Naive thymus-derived CD4-positive, alpha-beta T cell (primary cell): ENCODE measurements at regions not wholly inside any gene's neighbourhood (a gene's known extent, or its start where the extent isn't known, plus 50 kb on each side); places are given as distances from the start of the nearest gene placed in this dataset.

Source experiments
- ATAC-seq: fragments of 150-1000 bp; cut with Tn5 transposase; 2 replicates; pipeline ENCODE4 v1.10.0; 2021; ENCODE audit warnings: mild to moderate bottlenecking, moderate library complexity
- CTCF ChIA-PET: fragments of 350-600 bp; sonication (Branson Sonifier 250); formaldehyde crosslinking; loops from one replicate; lab custom pipeline; 2021; ENCODE audit warnings: antibody characterized with exemption; lab: Charles Lee
- POLR2A ChIA-PET: fragments of 350-600 bp; sonication (Branson Sonifier 250); formaldehyde crosslinking; loops from one replicate; lab custom pipeline; 2021; ENCODE audit warnings: antibody characterized with exemption, inconsistent platforms; lab: Charles Lee
- DNase-seq, 9 donors: peaks; one replicate each; pipeline versions ENCODE4 v3.0.0 to v3.0.0-alpha.2; 2020 to 2022; ENCODE audit warnings: mixed read lengths in 1 of 9
- H3K27ac ChIP-seq: one replicate; pipeline ENCODE4 v1.7.0; 2013; ENCODE audit warnings: mild to moderate bottlenecking, low read depth, low read length, moderate library complexity
- H3K27me3 ChIP-seq, 2 donors: one replicate each; pipeline ENCODE4 v1.7.0; 2013; ENCODE audit warnings: low read length in 2 of 2, mild to moderate bottlenecking in 2 of 2, moderate library complexity in 2 of 2; ENCODE audit not compliant: control insufficient read depth in 2 of 2, insufficient read depth in 2 of 2
- H3K36me3 ChIP-seq, 3 experiments: 1 replicate in 2 of 3; 2 replicates in 1 of 3; pipeline ENCODE4 v1.7.0; 2013; ENCODE audit warnings: low read length in 3 of 3, mild to moderate bottlenecking in 3 of 3, moderate library complexity in 1 of 3; ENCODE audit not compliant: insufficient read depth in 3 of 3, control insufficient read depth in 2 of 3
- H3K4me1 ChIP-seq, 2 donors: one replicate each; pipeline ENCODE4 v1.7.0; 2013; ENCODE audit warnings: low read length in 2 of 2, mild to moderate bottlenecking in 2 of 2, moderate library complexity in 1 of 2; ENCODE audit not compliant: control insufficient read depth in 2 of 2, insufficient read depth in 2 of 2
- H3K4me3 ChIP-seq: 2 replicates; pipeline ENCODE4 v1.7.0; 2013; ENCODE audit warnings: mild to moderate bottlenecking, low read length
- H3K9me3 ChIP-seq, 3 experiments: 1 replicate in 2 of 3; 2 replicates in 1 of 3; pipeline ENCODE4 v1.7.0; 2013; ENCODE audit warnings: low read length in 3 of 3; ENCODE audit not compliant: control insufficient read depth in 2 of 3
- H3K27ac Mint-ChIP-seq, 9 donors: one replicate each; pipeline ENCODE4 v1.8.0; 2020 to 2022; ENCODE audit warnings: mixed read lengths in 9 of 9, mild to moderate bottlenecking in 8 of 9, moderate library complexity in 5 of 9, inconsistent platforms in 2 of 9
- H3K27me3 Mint-ChIP-seq, 5 donors: one replicate each; pipeline ENCODE4 v1.8.0; 2021 to 2022; ENCODE audit warnings: mixed read lengths in 5 of 5, mild to moderate bottlenecking in 1 of 5
- H3K36me3 Mint-ChIP-seq, 5 donors: one replicate each; pipeline ENCODE4 v1.8.0; 2020 to 2022; ENCODE audit warnings: mixed read lengths in 5 of 5, mild to moderate bottlenecking in 3 of 5, inconsistent platforms in 1 of 5
- H3K4me1 Mint-ChIP-seq, 7 donors: one replicate each; pipeline ENCODE4 v1.8.0; 2020 to 2022; ENCODE audit warnings: mixed read lengths in 7 of 7, mild to moderate bottlenecking in 3 of 7, inconsistent platforms in 1 of 7
- H3K4me3 Mint-ChIP-seq, 10 donors: one replicate each; pipeline ENCODE4 v1.8.0; 2020 to 2022; ENCODE audit warnings: mild to moderate bottlenecking in 10 of 10, mixed read lengths in 10 of 10, moderate library complexity in 6 of 10, inconsistent platforms in 2 of 10
- H3K9me3 Mint-ChIP-seq, 11 donors: one replicate each; pipeline ENCODE4 v1.8.0; 2020 to 2022; ENCODE audit warnings: mixed read lengths in 11 of 11, mild to moderate bottlenecking in 4 of 11, inconsistent platforms in 1 of 11, moderate library complexity in 1 of 11
- intact Hi-C, 2 donors: fragments of 100-400 bp; cut with micrococcal nuclease; formaldehyde crosslinking; loops; one replicate each; pipeline ENCODE4 v1.15.1; 2023

DNA sequence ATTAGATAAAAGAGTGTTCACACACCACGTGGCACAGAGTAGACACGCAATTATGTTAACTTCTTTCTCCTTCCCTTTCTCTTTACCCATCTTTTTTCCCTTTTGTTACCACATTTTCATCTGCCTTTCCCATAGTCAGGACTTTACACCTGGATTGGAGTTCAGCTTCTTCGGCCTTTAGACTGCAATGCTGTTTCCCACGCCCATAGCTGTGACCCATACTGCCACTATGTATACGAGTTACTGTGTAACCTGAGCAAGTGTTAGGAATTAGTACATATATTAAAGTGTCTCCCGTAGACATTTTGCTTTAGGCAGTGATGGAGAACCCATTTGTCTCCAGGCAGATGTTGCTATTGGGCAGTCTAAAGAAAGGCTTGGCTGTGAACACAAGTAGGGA is 143.6 kb upstream of the SLC28A3 start:
- H3K4me1 Mint-ChIP-seq: no peaks in the 10 kb centered on the region
- H3K27ac Mint-ChIP-seq: no peak overlapping the region
- Histone ChIP-seq H3K27ac (no peak overlapping the region), H3K9me3 (no peaks in the 10 kb centered on the region), H3K4me3 (no peak overlapping the region), H3K27me3 (no peaks in the 10 kb centered on the region), H3K4me1 (no peaks in the 10 kb centered on the region), H3K36me3 (no peaks in the 10 kb centered on the region)
- H3K4me3 Mint-ChIP-seq: no peak overlapping the region
- POLR2A ChIA-PET: no interaction called here
- ATAC-seq (no peak), DNase-seq (no peak)
- H3K27me3 Mint-ChIP-seq: peaks cover 0 to 20% (median 6%) of the 10 kb centered on the region in 5 donors
- intact Hi-C loops: no loop called here
- H3K36me3 Mint-ChIP-seq: no peaks in the 10 kb centered on the region
- peaks cover 0 to 5% (median 0%) of the 10 kb centered on the region in 11 donors for H3K9me3 Mint-ChIP-seq
- CTCF ChIA-PET: no interaction called here

DNA sequence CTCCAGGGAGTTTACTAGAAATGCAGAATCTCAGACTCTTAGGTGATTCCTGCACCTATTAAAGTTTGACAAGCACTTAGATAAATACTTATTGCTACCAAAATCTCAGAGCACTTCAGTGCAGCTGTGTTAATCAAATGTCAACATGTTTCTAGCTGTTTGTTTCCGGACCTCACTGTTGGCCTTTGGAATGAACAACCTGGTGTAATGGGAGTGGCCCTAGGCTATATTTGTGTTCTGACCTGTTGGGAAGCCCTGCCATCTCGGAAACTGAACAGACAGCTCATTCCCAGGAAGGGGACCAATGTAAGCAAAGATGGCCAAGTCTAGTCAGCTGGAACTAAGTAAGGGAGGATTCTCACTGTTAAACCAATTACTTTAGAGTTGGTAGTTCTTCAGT is 145.0 kb upstream of the SLC28A3 start:
- intact Hi-C loops: no loop called here
- H3K4me3 ChIP-seq: no peak overlapping the region
- CTCF ChIA-PET: no interaction called here

DNA sequence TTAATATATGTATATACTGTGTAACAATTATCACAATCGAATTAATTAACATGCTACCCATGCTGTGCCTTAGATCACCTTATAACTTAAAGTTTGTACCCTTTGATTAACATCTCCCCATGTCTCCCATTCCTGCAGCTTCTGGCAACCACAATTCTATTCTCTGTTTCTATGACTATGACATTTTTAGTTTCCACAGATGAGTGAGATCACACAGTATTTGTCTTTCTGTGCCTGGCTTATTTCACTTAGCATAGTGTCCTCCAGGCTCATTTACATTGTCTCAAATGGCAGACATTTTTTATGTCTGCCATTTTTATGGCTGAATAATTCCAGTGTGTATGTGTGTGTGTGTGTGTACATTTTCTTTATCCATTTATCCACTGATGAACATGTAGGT is 146.1 kb upstream of the SLC28A3 start:
- peaks cover 0 to 25% (median 9%) of the 10 kb centered on the region in 5 donors for H3K27me3 Mint-ChIP-seq
- H3K9me3 Mint-ChIP-seq: peaks cover 0 to 6% (median 0%) of the 10 kb centered on the region in 11 donors
- no peak overlapping the region for H3K27ac Mint-ChIP-seq
- DNase-seq (no peak), ATAC-seq (no peak)
- no peak overlapping the region for H3K27ac ChIP-seq
- no peaks in the 10 kb centered on the region for H3K36me3 ChIP-seq
- ChIA-PET CTCF (no interaction called here), POLR2A (no interaction called here)
- H3K36me3 Mint-ChIP-seq: no peaks in the 10 kb centered on the region
- no peak overlapping the region for H3K4me3 Mint-ChIP-seq
- no peaks in the 10 kb centered on the region for H3K27me3 ChIP-seq
- intact Hi-C loops: no loop called here
- no peak overlapping the region for H3K4me3 ChIP-seq
- H3K4me1 Mint-ChIP-seq: no peaks in the 10 kb centered on the region
- H3K9me3 ChIP-seq: no peaks in the 10 kb centered on the region
- no peaks in the 10 kb centered on the region for H3K4me1 ChIP-seq

More for the DNA sequence above, 145.0 kb upstream of the SLC28A3 start:
- POLR2A ChIA-PET: no interaction called here
- Mint-ChIP-seq H3K27ac (no peak overlapping the region), H3K4me1 (no peaks in the 10 kb centered on the region), H3K9me3 (peaks cover 0 to 6% (median 0%) of the 10 kb centered on the region in 11 donors), H3K4me3 (no peak overlapping the region), H3K27me3 (peaks cover 0 to 25% (median 6%) of the 10 kb centered on the region in 5 donors), H3K36me3 (no peaks in the 10 kb centered on the region)
- Histone ChIP-seq H3K27me3 (no peaks in the 10 kb centered on the region), H3K9me3 (no peaks in the 10 kb centered on the region), H3K36me3 (no peaks in the 10 kb centered on the region), H3K4me1 (no peaks in the 10 kb centered on the region), H3K27ac (no peak overlapping the region)
- ATAC-seq: no peak
- no peak for DNase-seq

DNA sequence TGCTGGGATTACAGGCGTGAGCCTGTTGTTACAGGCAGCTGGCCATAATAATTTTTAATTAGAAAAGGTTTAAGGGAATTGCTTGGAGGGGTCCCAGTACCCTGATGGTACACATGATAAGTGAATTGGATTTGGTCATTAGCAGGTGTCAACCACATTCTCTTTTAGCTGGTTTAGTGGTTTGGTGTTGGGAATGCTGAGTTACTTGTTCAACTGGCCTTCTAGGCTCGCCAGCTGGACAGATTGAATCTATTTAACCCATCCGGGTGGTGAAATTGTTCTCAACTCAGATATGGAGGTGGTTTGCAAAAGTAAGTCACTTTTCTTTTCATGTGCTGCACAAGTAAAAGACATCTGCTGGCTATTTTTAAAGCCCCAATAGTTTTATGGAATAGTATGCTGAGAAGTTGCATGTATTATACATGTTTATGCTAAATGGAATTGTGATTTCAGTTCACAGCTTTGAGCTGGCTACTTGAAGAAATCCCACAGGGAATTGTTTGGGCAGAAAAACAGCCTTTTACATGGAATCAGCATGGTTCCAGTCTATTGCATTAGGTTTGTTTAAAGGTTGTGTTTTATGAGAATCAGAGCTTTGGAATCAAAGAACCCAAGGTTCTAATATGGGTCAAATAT is 149.8 kb upstream of the SLC28A3 start:
- Histone ChIP-seq H3K27ac (no peak overlapping the region), H3K9me3 (no peaks in the 10 kb centered on the region), H3K4me1 (no peaks in the 10 kb centered on the region), H3K36me3 (no peaks in the 10 kb centered on the region), H3K4me3 (no peak overlapping the region), H3K27me3 (no peaks in the 10 kb centered on the region)
- ChIA-PET POLR2A (no interaction called here), CTCF (no interaction called here)
- ATAC-seq (no peak), DNase-seq (no peak)
- peaks cover 0 to 31% (median 15%) of the 10 kb centered on the region in 5 donors for H3K27me3 Mint-ChIP-seq
- H3K9me3 Mint-ChIP-seq: peaks cover 0 to 6% (median 0%) of the 10 kb centered on the region in 11 donors
- H3K4me3 Mint-ChIP-seq: no peak overlapping the region
- H3K36me3 Mint-ChIP-seq: no peaks in the 10 kb centered on the region
- no peaks in the 10 kb centered on the region for H3K4me1 Mint-ChIP-seq
- intact Hi-C loops: no loop called here
- no peak overlapping the region for H3K27ac Mint-ChIP-seq

DNA sequence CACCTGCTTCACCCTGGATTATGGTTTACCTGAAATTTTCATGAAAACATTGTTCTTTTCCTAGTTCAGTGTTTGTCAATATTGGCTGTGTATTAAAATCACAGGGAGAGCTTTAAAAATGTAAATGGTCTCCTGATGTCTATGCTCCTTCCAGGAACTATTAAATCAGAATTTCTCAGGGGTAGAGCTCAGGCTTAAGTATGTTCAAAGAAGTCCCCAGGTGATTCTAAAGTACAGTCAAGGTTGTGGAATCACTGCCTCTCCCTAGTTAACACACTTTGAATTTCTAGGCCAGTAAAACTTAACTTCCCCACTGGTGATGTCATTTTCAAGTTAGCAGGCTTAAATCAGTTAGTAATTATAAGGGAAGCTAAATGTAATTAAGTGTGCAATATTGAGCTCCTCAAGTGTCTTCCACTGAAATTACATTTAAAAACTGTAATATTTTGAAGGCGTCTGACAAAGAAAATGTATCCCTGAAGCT is 150.3 kb upstream of the SLC28A3 start:
- no peaks in the 10 kb centered on the region for H3K9me3 ChIP-seq
- Mint-ChIP-seq H3K27me3 (peaks cover 0 to 27% (median 15%) of the 10 kb centered on the region in 5 donors), H3K4me1 (no peaks in the 10 kb centered on the region), H3K27ac (no peak overlapping the region), H3K36me3 (no peaks in the 10 kb centered on the region), H3K9me3 (peaks cover 0 to 6% (median 0%) of the 10 kb centered on the region in 11 donors), H3K4me3 (no peak overlapping the region)
- no peak overlapping the region for H3K4me3 ChIP-seq
- no peak overlapping the region for H3K27ac ChIP-seq
- intact Hi-C loops: no loop called here
- ATAC-seq (no peak), DNase-seq (no peak)
- no peaks in the 10 kb centered on the region for H3K4me1 ChIP-seq
- CTCF ChIA-PET: no interaction called here
- H3K27me3 ChIP-seq: no peaks in the 10 kb centered on the region
- POLR2A ChIA-PET: interaction anchor here (0.7 kb wide), 1 partner anchor 1654 kb away, joined by 3 read pairs; no protein-coding TSS in a partner anchor
- no peaks in the 10 kb centered on the region for H3K36me3 ChIP-seq

DNA sequence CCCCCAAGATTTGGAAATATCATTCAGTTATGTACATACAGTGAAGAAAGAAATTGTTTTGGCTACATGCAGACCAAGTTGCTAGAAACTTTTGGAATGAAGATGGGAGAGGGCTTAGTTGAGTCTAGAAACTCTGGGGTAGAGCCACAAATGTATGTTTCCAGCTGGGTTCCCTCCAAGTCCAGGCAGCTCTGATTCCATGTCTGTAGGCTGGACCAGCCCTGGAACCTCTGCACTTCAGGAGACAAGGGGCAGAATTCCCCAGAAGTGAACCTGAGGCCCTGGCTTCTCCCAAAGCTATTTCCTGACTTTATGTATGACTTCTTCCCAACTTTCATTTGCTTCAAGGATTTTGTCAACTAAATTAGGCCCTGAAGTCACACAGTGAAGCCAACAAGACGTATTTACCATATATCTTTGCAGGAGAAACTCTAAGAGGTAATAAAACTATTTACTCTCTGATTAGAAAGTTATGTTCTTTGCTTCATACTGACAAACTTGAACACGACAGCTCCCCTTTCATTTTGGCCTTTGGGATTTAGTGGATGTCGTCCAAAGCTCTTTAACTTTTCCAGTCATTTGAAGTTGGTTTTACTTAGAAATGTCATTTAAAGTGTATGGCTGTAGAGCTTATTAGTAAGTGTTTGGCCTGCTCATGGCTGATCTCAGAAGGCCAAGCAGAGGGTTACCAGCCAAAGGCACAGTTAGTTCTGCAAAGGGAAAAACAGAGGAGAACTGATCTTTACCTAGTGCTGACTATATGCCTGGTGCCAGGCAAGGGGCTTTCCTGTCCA is 152.0 kb upstream of the SLC28A3 start:
- H3K27ac ChIP-seq: no peak overlapping the region
- CTCF ChIA-PET: no interaction called here
- no peaks in the 10 kb centered on the region for H3K4me1 ChIP-seq
- POLR2A ChIA-PET: no interaction called here
- Mint-ChIP-seq H3K4me1 (no peaks in the 10 kb centered on the region), H3K9me3 (peaks cover 0 to 6% (median 0%) of the 10 kb centered on the region in 11 donors), H3K27me3 (peaks cover 0 to 20% (median 18%) of the 10 kb centered on the region in 5 donors), H3K4me3 (no peak overlapping the region), H3K36me3 (no peaks in the 10 kb centered on the region), H3K27ac (no peak overlapping the region)
- no peaks in the 10 kb centered on the region for H3K36me3 ChIP-seq
- intact Hi-C loops: no loop called here
- H3K27me3 ChIP-seq: no peaks in the 10 kb centered on the region
- DNase-seq (no peak), ATAC-seq (no peak)
- H3K4me3 ChIP-seq: no peak overlapping the region
- H3K9me3 ChIP-seq: no peaks in the 10 kb centered on the region
